GM12878 (cell line): ENCODE measurements at regions not wholly inside any gene's neighbourhood (a gene's known extent, or its start where the extent isn't known, plus 50 kb on each side); places are given as distances from the start of the nearest gene placed in this dataset.

Experiments
- ATAC-seq: fragments of 200-7000 bp; cut with Tn5 transposase; 3 replicates; pipeline ENCODE4 v1.9.1; 2020; ENCODE audit warnings: mild to moderate bottlenecking, moderate library complexity
- BruUV-seq: library from RNA; stranded (reverse); fragments of 400-500 nt; replicated peaks from 2 replicates; lab custom pipeline; 2021; lab: Mats Ljungman, UMichigan
- CTCF ChIA-PET: fragments of 300-600 bp; sonication (Branson Sonifier 250); formaldehyde crosslinking; extraction: SDS; loops from one replicate; lab custom pipeline; 2021; ENCODE audit warnings: inconsistent platforms; lab: Yijun Ruan, JAX
- POLR2A ChIA-PET: fragments of 350-600 bp; formaldehyde crosslinking; extraction: SDS; loops from one replicate; lab custom pipeline; 2021; ENCODE audit warnings: inconsistent platforms; lab: Charles Lee
- RAD21 ChIA-PET: fragments of 300-600 bp; sonication (Branson Sonifier 250); formaldehyde crosslinking; loops from one replicate; lab custom pipeline; 2023; ENCODE audit warnings: antibody characterized with exemption; ENCODE audit not compliant: unreplicated experiment; lab: Charles Lee
- SMC1A ChIA-PET: fragments of 300-600 bp; sonication (Branson Sonifier 250); formaldehyde crosslinking; loops from one replicate; lab custom pipeline; 2023; ENCODE audit not compliant: unreplicated experiment, uncharacterized antibody; lab: Charles Lee
- DNase-seq: peaks from one replicate; pipeline ENCODE4 v3.0.0-alpha.2; 2011; ENCODE audit warnings: low read depth, low spot score
- FAIRE-seq: peaks from 3 replicates; lab custom pipeline; 2011; peaks lifted over from hg19 to GRCh38; lab: Jason Lieb, UNC
- H2AFZ ChIP-seq: 2 replicates; pipeline ENCODE4 v1.6.0; 2011; ENCODE audit warnings: low read depth, low read length, control low read depth; ENCODE audit not compliant: control insufficient read depth
- H3K27ac ChIP-seq: 2 replicates; pipeline ENCODE4 v1.5.1; 2011; ENCODE audit warnings: control low read depth; ENCODE audit not compliant: control insufficient read depth, insufficient read depth
- H3K27me3 ChIP-seq, 2 experiments: replicated peaks in 1 of 2; 2 replicates each; pipeline versions ENCODE4 v1.6.0 to v1.6.1; 2011; ENCODE audit warnings: low read length in 1 of 2; ENCODE audit not compliant: control insufficient read depth in 2 of 2, insufficient read depth in 2 of 2
- H3K36me3 ChIP-seq, 2 experiments: 2 replicates each; pipeline ENCODE4 v1.5.1; 2011; ENCODE audit warnings: low read length in 1 of 2; ENCODE audit not compliant: control insufficient read depth in 2 of 2, insufficient read depth in 2 of 2
- H3K4me1 ChIP-seq: 2 replicates; pipeline ENCODE4 v1.6.1; 2011; ENCODE audit warnings: mild to moderate bottlenecking, low read length, moderate library complexity, mixed read lengths; ENCODE audit not compliant: control insufficient read depth, insufficient read depth
- H3K4me2 ChIP-seq: 2 replicates; pipeline ENCODE4 v1.6.0; 2011; ENCODE audit warnings: control low read depth; ENCODE audit not compliant: control insufficient read depth, insufficient read depth
- H3K4me3 ChIP-seq: fragments of 200-600 bp; sonication (generic); 2 replicates; pipeline ENCODE4 v1.5.1; 2016
- H3K79me2 ChIP-seq: 2 replicates; pipeline ENCODE4 v1.6.0; 2011; ENCODE audit warnings: low read length; ENCODE audit not compliant: control insufficient read depth, insufficient read depth
- H3K9ac ChIP-seq: 2 replicates; pipeline ENCODE4 v1.8.0; 2011; ENCODE audit warnings: low read length, control low read depth, mixed read lengths; ENCODE audit not compliant: control insufficient read depth, insufficient read depth
- H3K9me3 ChIP-seq: replicated peaks from 3 replicates; pipeline ENCODE4 v1.5.1; 2011; ENCODE audit warnings: mild to moderate bottlenecking, low read length; ENCODE audit not compliant: control insufficient read depth, insufficient read depth
- H4K20me1 ChIP-seq: 2 replicates; pipeline ENCODE4 v1.6.0; 2011; ENCODE audit not compliant: control insufficient read depth, insufficient read depth
- EGR1 ChIP-seq, 2 experiments: IDR thresholded peaks; 1 replicate in 1 of 2; 2 replicates in 1 of 2; pipeline ENCODE4 v1.6.1; 2011 to 2012; ENCODE audit warnings: low read depth in 2 of 2, low read length in 2 of 2, borderline replicate concordance in 1 of 2, mild to moderate bottlenecking in 1 of 2, moderate library complexity in 1 of 2
- KAT2A ChIP-seq: conservative IDR thresholded peaks from 2 replicates; pipeline ENCODE4 v1.6.1; 2011; ENCODE audit warnings: low read depth, low read length; ENCODE audit not compliant: control insufficient read depth
- NFIC ChIP-seq: IDR thresholded peaks from 2 replicates; pipeline ENCODE4 v1.6.1; 2012; ENCODE audit warnings: low read depth, mild to moderate bottlenecking, inconsistent platforms, low read length, moderate library complexity
- NFYA ChIP-seq: IDR thresholded peaks from 2 replicates; pipeline ENCODE4 v1.6.1; 2011; ENCODE audit warnings: low read depth, mild to moderate bottlenecking, low read length, improper control_type of control experiment, borderline replicate concordance
- SPI1 ChIP-seq: IDR thresholded peaks from 2 replicates; pipeline ENCODE4 v1.6.1; 2011; ENCODE audit warnings: low read depth, mild to moderate bottlenecking, low read length, moderate library complexity, borderline replicate concordance; ENCODE audit not compliant: insufficient read depth
- TARDBP ChIP-seq: IDR thresholded peaks from 2 replicates; pipeline ENCODE4 v1.6.1; 2016; ENCODE audit warnings: borderline replicate concordance
- ZZZ3 ChIP-seq: IDR thresholded peaks from 2 replicates; pipeline ENCODE4 v1.6.1; 2011; ENCODE audit warnings: low read depth; ENCODE audit not compliant: control insufficient read depth, insufficient read length
- WGBS: methylation state at CpG from one replicate; pipeline ENCODE4 v1.1.6; 2016; ENCODE audit warnings: low lambda C conversion rate; ENCODE audit not compliant: insufficient replicate concordance, insufficient coverage; ENCODE audit errors: missing lambda C conversion rate; 5-methylcytosine and 5-hydroxymethylcytosine counted together
- in situ Hi-C: fragments of 300-500 bp; cut with MboI; formaldehyde crosslinking; loops from 9 replicates; pipeline ENCODE4 v1.14.3; 2018; ENCODE audit warnings: mixed read lengths
- intact Hi-C: fragments of 100-400 bp; cut with micrococcal nuclease; formaldehyde crosslinking; loops from one replicate; pipeline ENCODE4 v1.14.2; 2022; ENCODE audit not compliant: unreplicated experiment

GRCh38 chr14:51578853-51579252, 72.9 kb upstream of the FRMD6 start:
- no peak overlapping the region for H3K27ac ChIP-seq
- intact Hi-C loops, result no loop called here
- BruUV-seq, result no TSS peak
- ChIA-PET CTCF (no interaction called here), SMC1A (no interaction called here), POLR2A (no interaction called here), RAD21 (no interaction called here)
- ATAC-seq, result no peak
- H3K9ac ChIP-seq, result no peak overlapping the region
- H3K4me1 ChIP-seq, result no peaks in the 10 kb centered on the region
- no peaks in the 10 kb centered on the region for H3K27me3 ChIP-seq
- DNase-seq, result no peak
- TF ChIP-seq SPI1 (peak; percentile 4; the same call in 1 of the 2 replicates), NFYA (no peak), KAT2A (no peak), EGR1 (IDR thresholded peaks at IDR 0.05; ENCODE audit: borderline replicate concordance in 1 of 2, low read depth in 2 of 2, low read length in 2 of 2) (no peak), ZZZ3 (no peak), TARDBP (no peak)
- no peak overlapping the region for H2AFZ ChIP-seq
- no peaks in the 10 kb centered on the region for H4K20me1 ChIP-seq
- no peak overlapping the region for H3K4me3 ChIP-seq
- no peaks in the 10 kb centered on the region for H3K79me2 ChIP-seq
- FAIRE-seq, result no peak
- no peak overlapping the region for H3K4me2 ChIP-seq
- H3K36me3 ChIP-seq, result no peaks in the 10 kb centered on the region
- H3K9me3 ChIP-seq, result no peaks in the 10 kb centered on the region
- WGBS, result 15% methylated on average over 2 of the region's 2 CpGs
- in situ Hi-C loops, result no loop called here

- no peaks in the 10 kb centered on the region for H3K79me2 ChIP-seq
- H3K9ac ChIP-seq, result no peak overlapping the region
- no peak overlapping the region for H3K4me3 ChIP-seq
- no peaks in the 10 kb centered on the region for H4K20me1 ChIP-seq
- in situ Hi-C loops (no loop called here), intact Hi-C loops (no loop called here)
- no peaks in the 10 kb centered on the region for H3K9me3 ChIP-seq
- no peak overlapping the region for H3K4me2 ChIP-seq
- ChIA-PET SMC1A (no interaction called here), CTCF (interaction anchor here (1.2 kb wide), 1 partner anchor 9 kb away, joined by 3 read pairs; no protein-coding TSS in a partner anchor), POLR2A (interaction anchor here (0.6 kb wide), 1 partner anchor 1681 kb away, joined by 3 read pairs; no protein-coding TSS in a partner anchor), RAD21 (no interaction called here)
- 44% methylated on average over 4 of the region's 4 CpGs for WGBS
- H3K27ac ChIP-seq, result no peak overlapping the region
- no peaks in the 10 kb centered on the region for H3K36me3 ChIP-seq
- no peaks in the 10 kb centered on the region for H3K27me3 ChIP-seq
- no peaks in the 10 kb centered on the region for H3K4me1 ChIP-seq
- no TSS peak for BruUV-seq
- FAIRE-seq (no peak), DNase-seq (no peak), ATAC-seq (no peak)
- no peak overlapping the region for H2AFZ ChIP-seq
- no peak for TF ChIP-seq NFIC
These were observed 70.5 kb upstream of the FRMD6 start for GRCh38 chr14:51581017-51581881.
